Skin epidermis (tissue), 12 donors: ENCODE measurements at regions not wholly inside any gene's neighbourhood (a gene's known extent, or its start where the extent isn't known, plus 50 kb on each side); places are given as distances from the start of the nearest gene placed in this dataset.

ENCODE experiments used
- H3K27ac ChIP-seq, 21 experiments: fragments of 200-600 bp; sonication (generic) in 11 of 21; one replicate each; pipeline ENCODE4 v1.5.0; 2020; ENCODE audit warnings: mild to moderate bottlenecking in 3 of 21, inconsistent platforms in 2 of 21, moderate library complexity in 2 of 21
- H3K4me3 ChIP-seq, 7 experiments: fragments of 200-600 bp; sonication (generic) in 2 of 7; one replicate each; pipeline ENCODE4 v1.5.0; 2020; ENCODE audit warnings: inconsistent platforms in 2 of 7, mild to moderate bottlenecking in 2 of 7, moderate library complexity in 1 of 7

GRCh38 chr16:35342012-35342411 lies 1882.6 kb downstream of the TP53TG3F start:
- H3K27ac ChIP-seq, result no peak overlapping the region
- H3K4me3 ChIP-seq, result no peak overlapping the region

GRCh38 chr16:35344012-35344762 lies 1884.8 kb downstream of the TP53TG3F start:
- Histone ChIP-seq H3K4me3 (no peak overlapping the region), H3K27ac (no peak overlapping the region)

DNA sequence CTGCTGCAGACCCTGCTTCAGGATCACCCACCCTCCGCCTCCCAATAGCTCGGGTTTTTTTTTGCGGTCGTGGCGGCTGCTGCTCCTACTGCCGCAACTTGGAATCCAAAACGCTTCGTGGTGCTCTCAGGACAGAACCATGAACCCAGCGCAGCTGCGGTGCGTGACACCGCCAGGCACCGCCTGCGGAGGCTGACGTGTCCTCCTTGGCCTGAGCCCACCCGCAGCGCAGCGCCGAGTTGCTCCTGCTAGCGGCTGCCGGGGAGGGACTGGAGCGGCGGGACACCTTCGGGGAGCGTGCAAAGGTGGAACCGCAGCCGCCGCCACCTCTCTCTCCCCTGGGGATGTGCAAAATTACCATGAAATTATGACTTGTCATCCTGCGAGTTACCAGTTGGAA lies 1893.0 kb downstream of the TP53TG3F start:
- Histone ChIP-seq H3K4me3 (no peak overlapping the region), H3K27ac (no peak overlapping the region)

GRCh38 chr16:35363510-35363909 lies 1904.1 kb downstream of the TP53TG3F start:
- Histone ChIP-seq H3K4me3 (no peak overlapping the region), H3K27ac (peak overlapping the region in 7 of 21 experiments; percentile 26 to 78 (median 42))

DNA sequence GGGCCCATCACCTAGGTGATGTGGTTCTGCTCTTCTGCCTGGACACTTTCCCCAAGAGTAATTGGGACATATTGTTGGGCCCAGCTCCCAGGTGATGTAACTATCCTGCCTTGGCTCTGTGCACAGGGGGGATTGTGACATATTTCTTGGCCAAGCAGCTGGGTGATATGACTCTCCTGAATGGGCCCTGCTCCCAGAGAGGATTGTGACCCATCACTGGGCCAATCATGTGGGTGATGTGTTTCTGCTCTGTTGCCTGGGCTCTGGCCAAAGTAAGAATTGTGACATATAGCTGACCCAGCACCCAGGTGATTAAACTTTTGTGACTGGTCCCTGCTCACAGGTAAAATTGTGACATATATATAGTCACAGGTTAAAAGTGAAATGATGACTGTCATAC lies 1904.9 kb downstream of the TP53TG3F start:
- H3K27ac ChIP-seq, result peak overlapping the region in 7 of 21 experiments; percentile 30 to 78 (median 66)
- no peak overlapping the region for H3K4me3 ChIP-seq

DNA sequence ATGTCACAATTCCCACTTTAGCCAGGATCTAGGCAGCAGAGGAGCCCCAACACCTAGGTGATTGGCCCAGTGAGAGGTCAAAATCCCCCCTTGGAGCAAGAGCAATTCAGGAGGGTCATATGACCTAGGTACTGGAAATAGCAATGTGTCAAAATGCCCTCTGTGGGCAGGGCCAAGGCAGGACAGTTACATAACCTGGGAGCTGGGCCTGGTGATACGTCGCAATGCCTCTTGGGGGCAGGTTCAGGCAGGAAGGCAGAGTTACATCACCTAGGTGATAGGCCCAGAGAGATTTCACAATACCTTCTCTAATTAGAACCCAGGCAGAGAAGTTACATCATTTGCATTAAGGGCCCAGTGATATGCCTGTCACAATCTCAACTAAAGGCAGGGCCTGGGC lies 1906.3 kb downstream of the TP53TG3F start:
- H3K4me3 ChIP-seq, result no peak overlapping the region
- peak overlapping the region in 16 of 21 experiments; percentile 18 to 78 (median 62) for H3K27ac ChIP-seq

GRCh38 chr16:35370617-35371016 lies 1911.2 kb downstream of the TP53TG3F start:
- Histone ChIP-seq H3K4me3 (no peak overlapping the region), H3K27ac (peak overlapping the region in 10 of 21 experiments; percentile 7 to 66 (median 30))

- Histone ChIP-seq H3K27ac (no peak overlapping the region), H3K4me3 (no peak overlapping the region)
Observed at GRCh38 chr16:35377142-35377541, 1917.7 kb downstream of the TP53TG3F start.

DNA sequence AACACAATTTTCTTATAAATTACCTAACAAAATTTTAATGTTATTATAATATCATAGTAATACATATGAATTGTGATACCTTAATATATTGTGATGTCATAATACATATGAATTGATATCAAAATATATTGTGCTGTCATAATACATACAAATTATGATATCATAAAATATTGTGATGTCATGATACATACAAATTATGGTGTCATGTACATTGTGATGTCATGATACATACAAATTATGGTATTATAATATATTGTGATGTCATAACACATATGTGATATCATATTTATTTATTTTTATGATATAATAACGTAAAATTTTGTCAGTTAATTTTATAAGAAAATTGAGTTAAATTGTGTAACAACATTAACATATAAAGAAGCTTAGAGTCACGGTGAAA lies 1927.2 kb downstream of the TP53TG3F start:
- no peak overlapping the region for H3K4me3 ChIP-seq
- H3K27ac ChIP-seq, result no peak overlapping the region

GRCh38 chr16:35391328-35391727 lies 1931.9 kb downstream of the TP53TG3F start:
- Histone ChIP-seq H3K4me3 (no peak overlapping the region), H3K27ac (peak overlapping the region in 1 of 21 experiments; percentile 19)

- no peak overlapping the region for H3K4me3 ChIP-seq
- no peak overlapping the region for H3K27ac ChIP-seq
Observed at GRCh38 chr16:35398180-35398579, 1938.8 kb downstream of the TP53TG3F start.

DNA sequence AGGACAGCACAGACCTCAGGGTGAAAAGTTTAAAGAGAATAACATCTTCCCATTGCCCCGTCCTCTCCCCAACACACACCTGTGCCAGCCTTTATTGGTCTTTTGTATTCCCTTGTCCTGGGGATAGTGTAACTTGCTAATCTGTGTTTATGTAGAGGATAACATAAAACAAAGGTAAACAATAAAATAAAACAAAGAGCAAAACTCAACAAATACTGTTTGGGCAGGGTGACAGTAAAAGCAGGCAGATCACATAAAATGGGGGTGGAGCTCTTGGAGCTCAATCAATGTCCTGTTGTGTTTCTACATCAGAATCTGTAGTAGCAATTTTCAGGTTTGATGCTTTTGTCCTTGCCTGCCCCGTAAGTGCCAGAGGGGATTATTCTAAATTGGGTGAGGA lies 1939.7 kb downstream of the TP53TG3F start:
- Histone ChIP-seq H3K27ac (no peak overlapping the region), H3K4me3 (no peak overlapping the region)

GRCh38 chr16:35404273-35404672 lies 1944.9 kb downstream of the TP53TG3F start:
- Histone ChIP-seq H3K4me3 (no peak overlapping the region), H3K27ac (no peak overlapping the region)

GRCh38 chr16:35405526-35405925 lies 1946.1 kb downstream of the TP53TG3F start:
- H3K4me3 ChIP-seq, result no peak overlapping the region
- H3K27ac ChIP-seq, result no peak overlapping the region

GRCh38 chr16:35409503-35409902 lies 1950.1 kb downstream of the TP53TG3F start:
- Histone ChIP-seq H3K4me3 (no peak overlapping the region), H3K27ac (no peak overlapping the region)

DNA sequence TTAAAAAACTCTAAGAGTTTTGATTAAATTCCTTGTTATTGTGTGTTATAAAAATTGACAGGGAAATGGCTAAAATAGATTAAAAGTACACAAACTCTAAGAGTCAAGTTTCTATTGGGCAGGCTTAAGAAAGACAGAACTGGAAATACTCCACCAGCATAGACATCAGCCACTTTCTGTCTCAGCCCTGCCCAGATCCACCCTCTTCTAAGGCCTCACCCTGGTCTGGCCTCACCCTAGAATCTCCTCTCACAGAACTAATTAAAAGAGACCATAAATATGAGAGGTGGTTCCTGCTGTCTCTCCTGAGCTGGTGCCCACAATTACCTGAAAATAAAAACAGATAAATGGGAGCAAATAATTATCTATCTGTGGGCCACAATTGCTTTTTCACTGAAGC lies 1951.0 kb downstream of the TP53TG3F start:
- no peak overlapping the region for H3K4me3 ChIP-seq

GRCh38 chr16:35411156-35411555 lies 1951.7 kb downstream of the TP53TG3F start:
- H3K27ac ChIP-seq, result no peak overlapping the region
- H3K4me3 ChIP-seq, result no peak overlapping the region

More for the DNA sequence above, 1951.0 kb downstream of the TP53TG3F start:
- no peak overlapping the region for H3K27ac ChIP-seq

- no peak overlapping the region for H3K27ac ChIP-seq
- H3K4me3 ChIP-seq, result no peak overlapping the region
Observed at GRCh38 chr16:35414139-35414538, 1954.7 kb downstream of the TP53TG3F start.

DNA sequence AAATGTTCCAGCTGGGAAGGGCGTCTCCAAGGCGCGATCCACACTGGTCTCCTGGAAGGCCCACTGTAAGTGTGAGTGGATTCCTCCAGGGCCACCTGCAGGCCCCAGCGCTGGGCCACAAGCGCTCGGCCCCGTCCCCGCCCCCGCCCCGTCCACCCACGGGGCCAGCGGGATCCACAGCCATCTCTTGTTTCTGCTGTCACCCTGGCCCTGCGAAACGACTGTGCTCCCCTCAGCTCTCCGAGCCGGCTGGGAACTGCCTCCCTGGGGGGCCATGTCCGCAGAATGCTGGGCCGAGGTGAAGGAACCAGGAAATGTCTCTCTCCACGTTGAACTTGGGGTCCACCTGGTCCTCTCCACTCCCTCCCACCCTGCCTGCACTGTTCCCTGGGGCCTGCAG lies 1955.2 kb downstream of the TP53TG3F start:
- H3K4me3 ChIP-seq, result no peak overlapping the region
- no peak overlapping the region for H3K27ac ChIP-seq

DNA sequence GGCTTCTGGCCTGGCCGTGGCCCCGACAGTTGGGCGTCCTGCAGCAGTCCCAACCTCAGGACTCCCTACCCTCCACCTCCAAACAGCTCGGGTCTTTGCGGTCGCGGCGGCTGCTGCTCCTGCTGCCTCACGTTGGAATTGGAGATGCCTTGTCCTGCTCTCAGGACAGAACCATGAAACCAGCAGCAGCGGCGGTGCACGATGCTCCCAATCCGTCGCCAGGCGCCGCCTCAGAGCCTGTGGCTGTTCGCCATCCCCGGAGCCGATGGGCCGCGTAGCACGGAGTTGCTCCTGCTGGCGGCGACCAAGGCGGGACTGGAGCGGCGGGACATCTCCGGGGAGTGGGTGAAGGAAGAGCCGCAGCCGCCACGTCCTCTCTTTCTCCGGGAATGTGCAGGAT lies 1965.9 kb downstream of the TP53TG3F start:
- Histone ChIP-seq H3K27ac (no peak overlapping the region), H3K4me3 (no peak overlapping the region)

GRCh38 chr16:35431829-35432663 lies 1972.6 kb downstream of the TP53TG3F start:
- Histone ChIP-seq H3K27ac (no peak overlapping the region), H3K4me3 (no peak overlapping the region)
